GM19043 (cell line): ENCODE measurements at regions not wholly inside any gene's neighbourhood (a gene's known extent, or its start where the extent isn't known, plus 50 kb on each side); places are given as distances from the start of the nearest gene placed in this dataset.
"Not testable (repeated sequence)": the region's sequence is repeated elsewhere in the genome, so short reads cannot be mapped to it uniquely, and the experiment has no call there.

Experiments used
- ATAC-seq: cut with Tn5 transposase; IDR thresholded peaks from one replicate; pipeline ENCODE4 v1.9.1; 2021; ENCODE audit warnings: low read depth; ENCODE audit not compliant: unreplicated experiment

- no peak for ATAC-seq
Observed at GRCh38 chr11:28961726-28962125, 853.5 kb downstream of the METTL15 start.

GRCh38 chr11:28956446-28956845 lies 848.3 kb downstream of the METTL15 start:
- ATAC-seq: no peak

GRCh38 chr11:28951191-28951590 lies 843.0 kb downstream of the METTL15 start:
- ATAC-seq: no peak

GRCh38 chr11:28939381-28939780 lies 831.2 kb downstream of the METTL15 start:
- ATAC-seq: no peak

GRCh38 chr11:28938091-28938490 lies 829.9 kb downstream of the METTL15 start:
- no peak for ATAC-seq

- ATAC-seq: no peak
Observed at GRCh38 chr11:28932940-28933339, 824.8 kb downstream of the METTL15 start.

GRCh38 chr11:28924004-28924403 lies 815.8 kb downstream of the METTL15 start:
- ATAC-seq: no peak

GRCh38 chr11:28922386-28922981 lies 814.3 kb downstream of the METTL15 start:
- ATAC-seq: no peak

- no peak for ATAC-seq
Observed at GRCh38 chr11:28919194-28919593, 811.0 kb downstream of the METTL15 start.

GRCh38 chr11:28913883-28914282 lies 805.7 kb downstream of the METTL15 start:
- no peak for ATAC-seq

GRCh38 chr11:28911829-28912228 lies 803.6 kb downstream of the METTL15 start:
- ATAC-seq: no peak

GRCh38 chr11:28910926-28911325 lies 802.7 kb downstream of the METTL15 start:
- ATAC-seq: no peak

GRCh38 chr11:28903716-28904115 lies 795.5 kb downstream of the METTL15 start:
- ATAC-seq: no peak

GRCh38 chr11:28900427-28900826 lies 792.2 kb downstream of the METTL15 start:
- no peak for ATAC-seq

GRCh38 chr11:28899706-28900105 lies 791.5 kb downstream of the METTL15 start:
- no peak for ATAC-seq

GRCh38 chr11:28890601-28891040 lies 782.4 kb downstream of the METTL15 start:
- ATAC-seq: not testable (repeated sequence)

GRCh38 chr11:28887681-28888080 lies 779.5 kb downstream of the METTL15 start:
- ATAC-seq: no peak

GRCh38 chr11:28879869-28880268 lies 771.7 kb downstream of the METTL15 start:
- ATAC-seq: no peak

GRCh38 chr11:28878025-28878424 lies 769.8 kb downstream of the METTL15 start:
- ATAC-seq: no peak

- no peak for ATAC-seq
Observed at GRCh38 chr11:28877340-28877739, 769.2 kb downstream of the METTL15 start.

- ATAC-seq: no peak
Observed at GRCh38 chr11:28874706-28875105, 766.5 kb downstream of the METTL15 start.

GRCh38 chr11:28871090-28871489 lies 762.9 kb downstream of the METTL15 start:
- ATAC-seq: no peak

GRCh38 chr11:28863422-28863821 lies 755.2 kb downstream of the METTL15 start:
- ATAC-seq: no peak
